Activated gamma-delta T cell treated with Interleukin-2 at 50 U/mL for 16 hours (primary cell): ENCODE measurements at regions not wholly inside any gene's neighbourhood (a gene's known extent, or its start where the extent isn't known, plus 50 kb on each side); places are given as distances from the start of the nearest gene placed in this dataset.
"Not testable (repeated sequence)": the region's sequence is repeated elsewhere in the genome, so short reads cannot be mapped to it uniquely, and the experiment has no call there.

Experiments used
- DNase-seq: peaks from one replicate; pipeline ENCODE4 v3.0.0-alpha.2; 2020

DNA sequence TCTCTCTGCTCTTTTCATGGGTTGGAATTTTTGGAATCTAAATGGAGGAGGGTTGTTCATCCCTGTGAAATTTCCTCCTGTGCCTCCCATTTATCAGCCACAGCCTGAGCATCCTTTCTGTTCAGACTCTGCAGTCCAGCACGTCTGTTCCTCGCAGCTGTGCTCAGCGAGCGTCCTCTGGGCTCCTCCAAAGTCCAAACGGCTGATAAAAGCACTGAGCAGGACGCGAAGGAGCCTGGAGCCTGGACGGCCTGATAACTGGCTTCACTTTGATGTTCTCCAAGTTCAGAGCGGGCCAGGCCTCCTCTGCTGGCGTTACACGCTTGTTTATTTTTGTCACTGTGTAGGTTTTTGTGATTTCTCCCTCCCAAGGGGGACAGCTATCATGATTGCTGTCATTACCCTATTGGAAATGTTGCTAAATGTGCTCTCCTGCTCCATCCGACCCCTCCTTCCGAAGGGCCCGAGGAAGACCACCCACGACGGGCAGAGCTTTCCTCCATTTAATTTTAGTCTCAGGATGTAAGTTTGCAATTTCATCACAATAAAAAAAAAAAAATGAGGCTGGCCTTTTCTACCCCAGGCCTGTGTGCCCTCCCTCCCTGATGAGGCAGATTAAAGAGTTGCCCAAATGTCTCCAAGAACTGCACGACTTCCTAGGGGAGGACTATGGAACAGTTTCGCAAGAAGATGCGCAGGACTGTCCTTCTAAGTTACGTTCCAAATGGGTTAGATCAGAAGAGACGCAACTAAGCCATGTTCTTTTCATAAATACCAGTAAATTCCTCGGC, 290.5 kb upstream of the FOXF1 start:
- DNase-seq, result no peak

DNA sequence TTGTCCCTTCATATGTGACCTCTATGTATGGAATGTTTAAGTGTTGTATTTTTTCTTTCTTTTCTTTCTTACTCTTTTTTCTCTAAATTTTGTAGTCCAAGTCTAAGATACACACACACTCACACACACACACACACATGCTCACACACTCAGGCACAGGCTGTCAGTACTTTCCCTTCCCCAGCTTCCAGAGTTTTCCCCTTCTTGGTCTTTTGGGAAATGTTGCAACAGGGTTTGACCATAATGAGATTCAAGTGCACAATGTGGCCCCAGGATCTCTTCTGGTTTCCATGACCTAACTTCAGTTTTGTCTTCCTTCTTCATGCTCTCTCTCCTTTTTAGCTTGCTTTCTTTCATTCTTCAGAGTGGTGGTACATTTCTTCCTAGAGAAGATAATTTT, 289.8 kb upstream of the FOXF1 start:
- DNase-seq, result no peak

DNA sequence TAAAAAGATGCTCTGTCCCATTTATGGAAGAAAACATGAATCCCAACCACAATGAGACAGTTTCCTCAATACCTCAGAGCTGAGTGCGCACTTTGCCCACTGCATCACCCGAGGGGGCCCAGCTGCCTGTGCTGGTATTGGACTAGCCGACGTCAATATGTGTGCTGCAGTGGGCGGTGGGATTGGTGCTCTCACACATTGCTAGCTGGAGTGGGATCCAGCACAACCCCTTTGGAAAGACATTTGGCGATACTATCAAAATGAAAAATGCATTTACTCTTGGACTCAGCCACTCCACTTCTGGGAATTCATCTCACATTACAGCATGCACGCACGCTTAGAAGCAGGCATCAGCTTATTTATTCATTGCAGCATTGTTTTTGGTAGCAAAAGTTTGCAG, 289.2 kb upstream of the FOXF1 start:
- DNase-seq, result no peak

DNA sequence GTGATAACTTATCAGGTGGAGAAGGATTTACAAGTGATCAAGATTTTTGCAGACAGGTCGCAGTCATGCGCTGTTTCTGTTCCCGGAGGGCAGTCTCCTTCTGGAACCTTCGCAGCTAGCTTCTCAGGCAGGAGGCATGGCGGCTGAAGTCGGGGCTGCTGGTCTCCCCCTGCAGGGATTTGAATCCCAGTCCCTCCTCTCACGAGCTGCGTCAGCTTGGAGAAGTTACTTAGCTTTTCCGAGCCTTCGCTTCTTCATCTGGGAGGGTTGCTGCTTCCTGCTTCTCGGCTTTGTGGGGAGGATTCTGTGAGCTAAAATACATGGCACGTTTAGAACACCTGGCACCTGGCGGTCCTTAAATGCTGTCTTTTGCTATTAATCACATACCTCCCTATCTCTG, 287.8 kb upstream of the FOXF1 start:
- no peak for DNase-seq

DNA sequence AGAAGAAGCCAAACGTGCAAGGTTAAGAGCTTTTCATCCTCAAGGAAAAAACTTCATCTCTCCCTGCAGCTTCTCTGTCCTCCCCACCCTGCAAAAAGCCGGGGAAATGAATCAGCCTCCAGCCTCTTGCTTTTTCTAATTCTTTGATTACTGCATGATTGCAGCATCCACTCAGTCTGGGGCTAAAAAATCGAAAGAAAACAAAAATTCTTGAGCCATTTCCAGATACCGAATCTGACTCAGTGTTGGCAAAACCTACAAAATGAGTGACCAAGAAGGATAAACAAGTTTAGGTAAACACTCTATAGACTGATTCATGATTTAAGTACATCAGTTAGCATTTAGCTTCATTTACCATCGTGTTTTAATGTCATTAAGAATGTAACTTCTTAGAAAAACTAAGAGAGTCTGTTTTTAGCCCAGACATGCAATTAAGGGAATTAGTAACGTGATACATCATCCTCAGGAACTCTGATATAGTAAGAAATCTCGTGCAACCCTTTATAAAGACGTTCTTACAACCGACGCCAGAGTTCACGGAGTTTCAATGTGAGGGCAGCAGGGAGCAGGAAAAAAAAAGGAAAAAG, 287.3 kb upstream of the FOXF1 start:
- DNase-seq, result no peak

DNA sequence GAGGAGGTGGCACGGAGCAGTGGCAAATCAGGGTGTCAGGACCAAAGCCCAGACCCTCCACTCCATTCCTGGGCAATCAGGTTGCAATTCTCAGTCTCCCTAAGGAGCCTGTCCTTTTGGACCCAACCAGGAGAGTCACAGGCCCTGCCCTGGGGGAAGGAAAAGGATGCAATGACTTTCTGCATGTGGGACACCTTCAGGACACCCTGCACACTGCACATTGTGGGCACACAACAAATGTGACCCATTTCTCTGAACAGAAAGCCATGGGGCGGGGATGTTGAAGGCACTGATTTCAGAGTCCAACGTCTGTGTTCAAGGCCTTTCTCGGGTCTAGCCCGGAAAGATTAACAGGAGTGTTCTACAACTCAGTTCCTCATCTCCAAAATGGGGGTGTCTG, 286.2 kb upstream of the FOXF1 start:
- no peak for DNase-seq

DNA sequence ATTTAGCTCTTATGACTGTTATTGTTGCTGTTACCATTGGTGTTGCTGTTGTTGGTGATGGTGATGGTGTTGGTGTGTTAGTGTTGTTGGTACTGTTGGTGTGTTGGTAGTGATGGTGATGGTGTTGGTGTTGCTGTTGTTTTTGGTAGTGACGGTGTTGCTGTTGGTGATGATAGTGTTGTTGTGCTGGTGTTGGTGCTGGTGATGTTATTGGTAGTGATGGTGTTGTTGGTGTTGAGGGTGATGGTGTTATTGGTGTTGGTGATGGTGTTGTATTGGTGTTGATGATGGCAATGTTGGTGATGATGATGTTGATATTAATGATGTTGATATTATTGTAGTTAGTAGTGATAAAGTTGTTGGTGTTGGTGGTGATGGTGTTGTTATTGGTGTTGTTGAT, 285.7 kb upstream of the FOXF1 start:
- no peak for DNase-seq

DNA sequence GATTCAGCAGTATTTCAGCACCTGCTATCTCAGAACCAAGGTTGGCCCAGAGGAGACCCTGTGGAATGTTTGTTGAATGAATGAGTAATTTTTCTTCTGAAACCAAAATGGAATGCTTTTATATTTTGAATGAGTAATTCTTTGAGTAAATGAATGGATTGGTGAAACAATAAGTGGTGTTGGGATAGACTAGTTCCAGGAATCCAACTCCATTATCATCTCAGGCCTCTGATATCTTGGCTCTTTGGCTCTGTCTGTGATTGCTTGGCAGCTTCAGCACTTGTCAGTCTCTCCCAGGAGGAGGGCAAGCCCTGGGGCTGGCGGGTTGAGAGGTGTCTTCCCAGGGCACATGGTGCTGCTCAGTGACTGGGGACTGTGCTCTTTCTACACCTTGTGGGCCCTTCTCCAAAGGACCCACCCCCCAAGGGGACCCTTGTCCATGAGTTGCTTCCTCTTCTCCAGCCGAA, 284.4 kb upstream of the FOXF1 start:
- DNase-seq, result no peak

DNA sequence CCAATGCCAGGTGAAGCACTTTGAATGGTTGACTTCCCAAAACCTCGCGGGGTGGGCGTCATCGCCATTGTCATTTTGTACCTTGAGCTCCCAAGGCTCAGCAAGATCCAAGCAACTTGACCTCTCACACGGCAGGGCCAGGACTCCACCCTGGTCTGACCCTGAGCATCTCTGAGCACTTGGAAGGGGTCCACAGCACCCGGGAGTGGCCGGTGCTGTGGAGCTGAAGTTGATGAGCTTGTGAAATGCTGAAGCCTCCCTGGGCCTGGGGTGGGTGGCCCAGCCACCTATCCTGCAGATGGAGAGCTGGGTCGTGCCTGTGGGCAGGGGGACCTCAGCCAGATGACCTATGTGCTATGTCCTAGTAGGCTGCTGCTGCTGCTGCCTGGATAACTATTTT, 283.3 kb upstream of the FOXF1 start:
- no peak for DNase-seq

DNA sequence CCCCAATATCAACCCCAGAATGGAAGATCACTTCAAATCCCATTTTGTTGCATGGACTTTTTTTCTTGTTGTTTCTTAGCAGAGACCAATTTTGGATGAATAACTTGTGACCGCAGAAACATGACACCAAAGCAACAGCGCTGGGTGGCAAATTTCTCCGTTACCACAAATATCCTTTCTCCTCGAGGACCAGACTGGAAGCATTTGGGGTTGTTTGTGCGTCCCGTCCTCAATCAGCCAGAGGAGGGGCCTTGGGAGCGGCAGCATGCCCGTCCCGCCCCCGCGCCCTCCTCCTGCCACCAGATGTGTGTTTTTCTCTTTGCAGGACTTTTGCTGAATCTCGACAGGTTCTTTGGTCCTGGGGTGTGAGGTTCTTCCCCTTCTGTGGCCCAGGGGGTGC, 282.5 kb upstream of the FOXF1 start:
- no peak for DNase-seq

DNA sequence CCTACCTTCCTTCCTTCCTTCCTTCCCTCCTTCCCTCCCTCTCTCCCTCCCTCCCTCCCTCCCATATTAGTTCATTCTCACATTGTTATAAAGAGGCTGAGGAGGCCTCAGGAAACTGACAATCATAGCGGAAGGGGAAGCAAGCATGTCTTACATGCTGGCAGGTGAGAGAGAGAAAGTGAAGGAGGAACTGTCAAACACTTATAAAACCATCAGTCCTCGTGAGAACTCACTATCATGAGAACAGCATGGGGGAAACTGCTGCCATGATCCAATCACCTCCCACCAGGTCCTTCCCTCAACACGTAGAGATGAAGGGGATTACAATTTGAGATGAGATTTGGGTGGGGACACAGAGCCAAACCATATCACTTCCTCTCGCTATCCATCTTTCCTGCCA, 281.6 kb upstream of the FOXF1 start:
- no peak for DNase-seq

DNA sequence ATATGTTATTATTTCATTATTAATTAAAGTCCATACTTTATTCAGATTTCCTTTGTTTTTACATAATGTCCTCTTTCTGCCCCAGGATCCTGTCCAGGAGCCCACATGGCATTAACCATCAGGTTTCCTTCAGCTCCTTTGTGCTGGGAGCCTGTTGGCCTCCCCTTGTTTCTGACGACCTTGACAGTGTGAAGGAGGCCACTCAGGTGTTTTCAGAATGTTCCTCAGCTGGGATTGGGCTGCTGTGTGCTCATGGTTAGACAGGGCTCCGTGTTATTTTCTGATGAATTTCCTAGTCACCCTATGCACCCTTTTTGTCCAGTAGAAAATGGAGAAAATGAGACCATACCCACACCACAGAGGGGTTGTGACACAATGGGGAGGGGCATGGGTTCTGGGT, 281.0 kb upstream of the FOXF1 start:
- DNase-seq, result no peak

DNA sequence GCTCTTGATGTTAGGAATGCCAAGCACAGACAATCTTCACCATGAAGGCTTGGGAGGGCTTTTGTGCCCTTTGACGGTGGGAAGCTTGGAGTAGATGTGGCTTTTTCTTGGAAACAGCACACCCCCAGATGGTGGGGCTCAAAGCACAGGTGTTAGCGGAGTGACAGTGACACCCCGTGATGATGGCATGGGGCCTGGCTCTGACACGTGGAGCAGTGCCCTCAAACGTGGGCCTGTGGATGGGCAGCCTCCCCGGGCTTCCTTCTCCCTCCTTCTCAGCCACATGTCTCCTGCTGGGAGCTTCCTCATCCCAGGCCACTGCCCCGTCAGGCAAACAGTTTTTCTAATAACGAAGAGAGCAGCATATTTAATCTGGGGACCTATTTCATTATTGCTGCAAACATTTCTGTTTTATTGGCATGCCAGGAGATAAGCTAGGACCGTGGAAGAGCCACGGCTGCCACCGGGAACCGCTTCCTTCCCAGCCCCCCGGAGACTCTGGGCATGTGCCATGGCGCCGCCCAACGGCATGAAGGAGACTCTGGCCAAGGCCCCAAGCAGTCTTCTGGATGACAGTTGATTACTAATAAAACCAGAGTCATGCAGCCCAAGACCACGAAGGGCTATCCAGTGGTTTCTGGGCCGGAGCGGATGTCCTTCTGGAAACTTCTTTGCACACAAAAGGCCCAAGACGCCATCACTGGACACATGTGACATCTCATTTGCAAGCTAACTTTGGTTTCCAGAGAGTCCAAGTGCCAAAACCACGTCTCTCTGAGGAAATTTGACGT, 280.3 kb upstream of the FOXF1 start:
- no peak for DNase-seq

DNA sequence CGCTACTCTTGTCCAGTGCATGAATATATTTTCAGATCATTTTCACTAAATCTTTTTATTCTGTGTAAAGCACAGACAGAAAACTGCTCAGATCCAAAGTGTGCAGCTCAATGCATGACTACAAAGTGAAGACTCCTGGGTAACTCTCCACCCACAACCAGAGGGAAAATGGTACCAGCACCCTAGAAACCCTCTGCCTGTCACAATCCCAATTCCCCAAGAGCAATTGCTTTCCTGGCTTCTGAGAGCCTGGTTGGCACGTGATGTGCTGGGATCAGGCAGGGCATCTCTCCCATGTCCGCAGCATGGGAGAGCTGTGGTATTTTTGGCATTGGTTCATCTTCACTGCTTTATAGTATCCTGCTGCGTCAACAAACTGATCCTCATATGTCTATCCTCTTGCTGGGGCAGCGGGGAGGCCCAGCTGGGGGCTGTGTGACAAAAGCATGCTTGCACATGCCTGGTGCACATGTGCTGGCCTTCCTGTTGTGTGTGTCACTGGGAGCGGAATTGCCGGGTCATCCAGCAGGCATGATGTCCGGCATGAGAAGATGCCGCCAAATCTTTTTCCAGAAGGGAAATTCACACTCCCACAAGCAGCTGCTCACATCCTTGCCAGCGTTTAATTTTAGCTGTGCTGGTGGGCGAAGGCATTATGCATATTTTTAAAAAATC, 278.9 kb upstream of the FOXF1 start:
- no peak for DNase-seq

DNA sequence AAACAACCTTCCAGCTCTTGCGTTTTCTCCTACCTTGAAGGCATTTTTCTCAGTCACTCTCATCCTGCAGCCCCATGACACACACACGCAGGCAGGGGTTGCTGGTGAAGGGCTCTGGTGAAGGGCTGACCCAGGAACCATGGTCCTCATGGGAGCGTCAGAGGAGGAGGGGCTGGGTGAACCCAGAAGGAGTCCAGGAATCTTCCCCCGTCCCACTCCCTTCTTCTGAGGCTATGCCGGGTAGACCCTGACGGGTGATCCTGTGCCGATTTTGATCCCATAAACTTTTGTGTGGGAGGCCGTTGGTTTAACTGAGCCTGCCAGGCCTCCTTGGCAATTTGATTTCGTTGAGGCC, 278.4 kb upstream of the FOXF1 start:
- DNase-seq, result no peak

DNA sequence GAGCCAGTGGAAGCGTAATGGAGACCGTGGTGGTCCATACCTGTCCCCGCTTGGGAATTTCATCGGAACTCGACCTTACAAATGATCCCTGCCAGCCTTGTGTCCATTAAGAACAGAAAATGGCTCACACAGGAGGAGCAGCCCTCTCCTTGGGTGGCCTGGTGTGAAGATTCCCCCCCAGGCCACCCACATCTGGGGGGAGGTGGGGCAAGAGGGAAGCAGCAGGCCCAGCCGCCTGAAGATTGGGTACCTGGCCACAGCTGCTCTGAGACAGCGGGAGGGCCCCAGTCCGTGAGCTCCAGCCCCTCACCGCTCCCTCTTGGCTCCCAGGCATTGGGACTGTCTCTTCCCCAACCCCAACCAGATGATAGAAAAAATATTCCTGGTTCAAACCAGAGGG, 277.8 kb upstream of the FOXF1 start:
- no peak for DNase-seq

DNA sequence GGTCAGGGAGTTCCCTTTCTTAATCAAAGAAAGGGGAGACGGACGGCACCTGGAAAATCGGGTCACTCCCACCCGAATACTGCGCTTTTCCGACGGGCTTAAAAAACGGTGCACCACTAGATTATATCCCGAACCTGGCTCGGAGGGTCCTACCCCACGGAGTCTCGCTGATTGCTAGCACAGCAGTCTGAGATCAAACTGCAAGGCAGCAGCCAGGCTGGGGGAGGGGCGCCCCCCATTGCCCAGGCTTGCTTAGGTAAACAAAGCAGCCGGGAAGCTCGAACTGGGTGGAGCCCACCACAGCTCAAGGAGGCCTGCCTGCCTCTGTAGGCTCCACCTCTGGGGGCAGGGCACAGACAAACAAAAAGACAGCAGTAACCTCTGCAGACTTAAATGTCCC, 276.8 kb upstream of the FOXF1 start:
- not testable (repeated sequence) for DNase-seq

DNA sequence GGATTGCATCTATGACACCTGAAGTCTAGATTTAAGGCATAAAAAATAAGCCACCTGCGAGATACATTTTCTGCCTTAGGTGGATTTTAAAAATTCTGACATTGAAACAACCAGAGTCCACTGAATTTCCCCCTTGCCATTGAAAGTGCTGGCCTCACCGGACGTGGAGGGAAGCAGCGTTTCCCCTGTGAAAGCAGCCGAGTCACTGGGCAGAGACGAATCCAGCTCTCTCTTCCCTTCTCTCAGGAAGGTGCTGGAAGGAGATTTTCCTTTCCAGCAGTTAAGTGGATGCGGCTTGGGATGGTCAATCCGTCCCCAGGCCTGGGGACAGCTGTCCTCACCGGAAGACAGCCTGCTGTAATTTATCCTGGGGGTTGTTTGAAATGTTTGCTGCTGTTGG, 270.9 kb upstream of the FOXF1 start:
- DNase-seq, result no peak

DNA sequence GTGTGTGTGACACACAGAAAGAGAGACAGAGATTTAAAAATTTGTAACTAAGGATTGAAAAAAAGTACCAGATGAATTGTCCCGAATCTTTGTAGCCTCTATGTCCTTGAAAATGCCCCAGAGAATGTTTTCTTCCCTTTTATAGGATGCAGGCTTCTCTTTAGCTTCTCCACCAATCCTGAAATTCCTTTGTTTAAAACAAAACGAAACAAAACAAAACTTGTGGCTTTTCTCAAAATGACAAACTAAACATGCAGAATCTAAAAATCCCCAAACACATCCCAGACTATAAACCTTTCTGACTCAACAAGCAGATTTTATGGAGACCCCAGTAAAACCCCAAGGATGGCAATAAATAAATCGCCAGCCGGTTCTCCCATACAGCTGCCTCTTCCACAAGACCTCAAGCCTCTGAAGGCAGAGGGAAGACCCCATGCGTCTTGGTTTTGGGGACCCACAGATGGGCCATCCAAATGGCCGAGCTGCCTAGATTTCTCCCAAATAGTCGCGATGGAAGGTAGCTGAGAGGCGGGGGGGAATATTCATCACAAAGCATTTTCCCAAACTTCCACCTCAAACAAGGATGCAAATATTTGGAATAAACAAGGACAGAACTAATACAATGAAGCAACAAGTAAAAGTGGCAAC, 269.5 kb upstream of the FOXF1 start:
- no peak for DNase-seq

DNA sequence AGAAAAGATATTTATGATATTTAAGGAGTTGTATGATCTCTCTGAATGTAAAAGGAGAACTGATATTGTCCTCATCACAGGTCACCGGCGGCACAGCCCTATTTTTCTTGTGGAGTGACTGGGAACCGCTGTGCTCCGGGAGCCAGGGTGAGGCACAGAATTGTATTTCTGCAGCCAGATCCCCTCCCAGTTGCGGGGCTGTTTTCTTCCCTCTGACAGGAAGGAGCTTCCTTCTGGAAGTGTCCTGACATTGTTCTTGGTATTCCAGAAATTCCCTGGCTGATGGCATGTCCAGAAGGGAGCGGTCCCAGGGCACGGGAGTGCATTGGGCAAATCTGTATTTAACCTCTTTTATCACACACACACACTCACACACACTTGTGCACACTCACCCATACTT, 268.6 kb upstream of the FOXF1 start:
- no peak for DNase-seq

DNA sequence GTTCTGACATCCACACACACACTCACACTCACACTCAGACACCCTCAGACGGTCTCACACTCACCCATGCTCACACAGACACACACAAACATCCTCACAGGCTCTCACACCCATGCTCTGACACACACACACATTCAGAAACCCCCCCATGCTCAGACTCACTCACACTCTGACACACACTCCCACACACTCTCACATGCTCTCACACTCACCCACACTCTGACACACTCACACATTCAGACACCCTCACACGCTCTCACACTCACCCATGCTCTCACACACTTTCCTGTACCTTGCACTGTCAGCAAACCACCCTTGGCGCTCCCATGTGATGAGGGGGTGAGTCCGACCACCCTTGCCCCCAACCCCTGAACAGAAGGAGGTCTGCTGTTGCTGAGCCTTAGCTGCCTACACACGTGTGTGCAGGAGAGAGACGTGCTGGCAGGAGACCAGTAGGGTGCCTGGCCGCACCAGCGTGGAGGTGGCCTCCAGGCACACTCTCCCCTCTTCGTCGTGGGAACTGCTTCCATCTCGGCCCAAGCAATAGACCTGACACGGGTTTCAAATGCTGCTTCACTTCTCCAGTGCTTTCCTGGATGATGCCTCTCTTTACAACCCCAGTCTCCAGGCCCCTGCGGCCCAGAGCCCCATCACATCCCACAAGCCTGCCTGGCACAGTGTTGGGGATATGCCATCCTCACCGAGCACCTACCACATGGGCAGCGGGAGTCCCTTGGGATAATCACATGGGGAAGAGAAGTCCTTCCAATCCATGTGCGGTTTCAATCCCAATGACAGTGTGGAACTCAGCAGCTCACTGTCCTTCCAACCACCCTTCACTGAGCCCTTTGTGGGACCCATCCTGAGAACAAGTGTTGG, 267.8 kb upstream of the FOXF1 start:
- DNase-seq, result no peak

DNA sequence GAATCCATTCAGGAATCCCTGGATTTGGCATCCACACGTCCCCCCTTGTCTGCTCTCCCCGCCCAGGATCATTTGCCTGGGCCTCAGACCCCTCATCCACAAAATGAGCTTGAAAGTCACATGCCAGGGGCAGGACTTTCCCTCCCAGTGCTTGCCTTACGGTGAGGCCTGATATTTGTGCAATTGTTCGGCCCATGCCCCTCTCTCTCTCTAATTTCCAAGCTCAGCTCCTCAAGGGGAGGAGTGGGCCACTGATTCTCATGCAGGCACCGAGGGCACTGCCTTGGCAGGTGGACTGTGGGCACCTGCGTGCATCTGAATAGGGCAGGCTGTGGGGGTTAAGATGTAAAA, 267.2 kb upstream of the FOXF1 start:
- DNase-seq, result no peak
